HFF-Myc (cell line): ENCODE measurements at regions not wholly inside any gene's neighbourhood (a gene's known extent, or its start where the extent isn't known, plus 50 kb on each side); places are given as distances from the start of the nearest gene placed in this dataset.
A peak's percentile ranks its signal among the peaks of the same experiment; 100 is the strongest.

ENCODE experiments used
- DNase-seq: peaks from one replicate; pipeline ENCODE4 v3.0.0-alpha.2; 2011; ENCODE audit warnings: low read depth; ENCODE audit errors: extremely low read depth
- H3K4me3 ChIP-seq: replicated peaks from 2 replicates; pipeline ENCODE4 v1.5.1; 2011; ENCODE audit warnings: low read depth, mild to moderate bottlenecking, control low read depth, low read length
- TF ChIP-seq, protein P1 (sequence below): IDR thresholded peaks from 2 replicates; pipeline ENCODE4 v1.5.1; 2012; ENCODE audit warnings: mild to moderate bottlenecking, low read depth, low read length, control low read depth; ENCODE audit errors: missing control alignments

DNA sequence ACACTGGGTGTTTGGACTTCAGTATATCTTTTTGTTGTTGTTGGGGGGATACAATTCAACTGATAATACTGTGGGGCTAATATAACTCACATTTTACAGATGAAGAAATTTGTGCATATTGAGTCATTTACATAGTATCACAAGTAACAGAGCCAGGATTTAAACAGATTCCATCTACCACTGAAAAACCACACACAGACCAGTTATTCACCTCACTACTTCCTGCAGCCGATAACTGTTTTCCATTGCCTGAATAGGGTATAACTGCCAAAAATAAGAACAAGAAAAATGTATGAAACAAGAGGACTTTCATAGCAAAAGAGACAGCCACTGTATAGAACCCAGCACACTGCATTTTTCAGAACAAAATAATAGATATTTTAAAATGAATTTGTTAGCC, 215.8 kb upstream of the CNTN6 start:
- no peak overlapping the region for H3K4me3 ChIP-seq
- DNase-seq: no peak
- TF ChIP-seq, protein P1, sequence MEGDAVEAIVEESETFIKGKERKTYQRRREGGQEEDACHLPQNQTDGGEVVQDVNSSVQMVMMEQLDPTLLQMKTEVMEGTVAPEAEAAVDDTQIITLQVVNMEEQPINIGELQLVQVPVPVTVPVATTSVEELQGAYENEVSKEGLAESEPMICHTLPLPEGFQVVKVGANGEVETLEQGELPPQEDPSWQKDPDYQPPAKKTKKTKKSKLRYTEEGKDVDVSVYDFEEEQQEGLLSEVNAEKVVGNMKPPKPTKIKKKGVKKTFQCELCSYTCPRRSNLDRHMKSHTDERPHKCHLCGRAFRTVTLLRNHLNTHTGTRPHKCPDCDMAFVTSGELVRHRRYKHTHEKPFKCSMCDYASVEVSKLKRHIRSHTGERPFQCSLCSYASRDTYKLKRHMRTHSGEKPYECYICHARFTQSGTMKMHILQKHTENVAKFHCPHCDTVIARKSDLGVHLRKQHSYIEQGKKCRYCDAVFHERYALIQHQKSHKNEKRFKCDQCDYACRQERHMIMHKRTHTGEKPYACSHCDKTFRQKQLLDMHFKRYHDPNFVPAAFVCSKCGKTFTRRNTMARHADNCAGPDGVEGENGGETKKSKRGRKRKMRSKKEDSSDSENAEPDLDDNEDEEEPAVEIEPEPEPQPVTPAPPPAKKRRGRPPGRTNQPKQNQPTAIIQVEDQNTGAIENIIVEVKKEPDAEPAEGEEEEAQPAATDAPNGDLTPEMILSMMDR: no peak

DNA sequence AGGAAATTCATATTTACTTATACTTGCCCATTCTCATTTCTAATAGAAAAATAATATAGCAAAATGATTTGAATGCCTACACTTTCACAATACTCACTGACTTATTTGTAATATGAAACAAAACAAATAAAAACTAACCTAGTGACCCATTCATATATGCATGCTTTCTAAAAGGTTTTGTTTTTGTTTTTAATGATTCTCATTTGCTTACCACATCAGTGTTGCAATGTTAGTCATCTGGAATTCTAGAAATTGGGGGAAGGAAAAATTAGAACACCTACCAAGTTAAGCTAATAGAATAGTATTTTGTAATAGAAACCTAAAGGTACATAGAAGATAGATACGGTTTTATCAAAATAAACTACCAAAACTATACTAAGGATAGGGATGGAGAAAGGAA, 214.1 kb upstream of the CNTN6 start:
- H3K4me3 ChIP-seq: no peak overlapping the region
- DNase-seq: no peak
- TF ChIP-seq, protein P1: no peak

DNA sequence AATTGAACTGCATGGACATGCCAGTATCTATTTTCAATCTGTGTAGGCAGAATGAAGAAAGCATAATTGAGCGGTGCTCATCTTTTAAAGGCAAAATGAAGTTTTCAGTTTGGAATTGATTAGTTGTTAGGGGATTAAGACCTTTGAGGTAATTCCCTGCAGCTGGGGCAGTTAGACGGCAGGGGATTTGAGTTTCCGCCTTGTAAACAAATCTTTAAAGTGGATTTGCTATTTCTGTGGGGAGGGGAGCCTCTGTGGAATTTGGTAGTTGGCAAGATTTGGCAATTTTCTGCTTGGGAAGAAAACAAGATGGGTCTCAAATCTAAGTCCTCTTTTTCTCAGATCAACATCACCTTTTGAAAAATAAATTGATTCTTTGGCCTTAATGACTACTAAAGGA, 212.5 kb upstream of the CNTN6 start:
- DNase-seq: no peak
- TF ChIP-seq, protein P1: no peak
- no peak overlapping the region for H3K4me3 ChIP-seq

GRCh38 chr3:882533-882932, 210.3 kb upstream of the CNTN6 start:
- DNase-seq: no peak
- TF ChIP-seq, protein P1: no peak

DNA sequence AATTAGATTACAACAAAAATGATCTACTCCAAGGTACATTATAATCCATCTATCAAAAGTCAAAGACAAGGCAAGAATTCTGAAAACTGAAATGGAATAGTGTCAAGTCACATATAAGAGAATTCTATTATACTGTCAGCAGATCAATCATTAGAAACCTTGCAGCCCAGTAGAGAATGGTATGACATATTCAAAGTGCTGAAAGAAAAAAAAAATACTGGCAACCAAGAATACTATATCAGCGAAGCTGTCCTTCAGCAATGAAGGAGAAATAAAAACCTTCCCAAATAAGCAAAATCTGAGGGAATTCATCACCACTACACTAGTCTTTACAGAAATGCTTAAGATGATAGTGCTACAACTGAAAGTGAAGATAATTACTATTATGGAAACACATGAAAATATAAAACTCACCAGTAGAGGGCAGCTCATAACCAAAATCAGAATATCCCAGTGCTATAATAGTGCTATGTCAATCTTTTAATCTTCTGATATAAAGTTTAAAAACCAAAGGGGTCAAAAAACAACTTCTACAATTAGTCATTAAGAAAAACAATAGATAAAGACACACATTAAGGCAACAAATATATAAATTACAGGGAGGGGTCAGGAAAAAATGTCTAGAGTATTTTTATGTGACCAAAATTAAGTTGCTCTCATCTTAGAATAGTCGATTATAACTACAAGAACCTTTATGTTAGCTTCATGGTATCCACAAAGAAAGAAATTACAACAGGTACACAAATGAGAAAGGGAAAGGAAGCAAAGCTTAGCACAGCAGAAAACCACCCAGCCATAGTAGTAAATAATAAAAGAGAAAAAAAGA, 190.7 kb upstream of the CNTN6 start:
- peak; percentile 4 for DNase-seq
- TF ChIP-seq, protein P1: no peak
- no peak overlapping the region for H3K4me3 ChIP-seq

More at GRCh38 chr3:882533-882932, 210.3 kb upstream of the CNTN6 start:
- no peak overlapping the region for H3K4me3 ChIP-seq

DNA sequence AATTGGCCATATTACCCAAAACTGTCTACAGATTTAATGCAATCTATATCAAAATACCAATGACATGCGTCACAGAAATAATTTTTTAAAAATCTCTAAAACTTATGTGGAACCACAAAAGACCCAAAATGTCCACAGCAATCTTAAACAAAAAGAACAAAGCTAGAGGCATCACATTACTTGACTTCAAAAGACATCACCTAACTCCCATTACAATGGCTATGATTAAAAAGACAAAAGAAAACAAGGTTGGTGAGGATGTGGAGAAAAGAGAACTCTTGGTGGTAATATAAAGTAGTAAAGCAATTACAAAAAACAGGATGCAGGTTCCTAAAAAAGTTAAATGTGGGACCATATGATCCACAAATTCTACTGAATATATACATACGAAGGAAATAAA, 187.6 kb upstream of the CNTN6 start:
- no peak for DNase-seq
- H3K4me3 ChIP-seq: no peak overlapping the region
- TF ChIP-seq, protein P1: no peak
